ENCODE measurements at regions not wholly inside any gene's neighbourhood (a gene's known extent, or its start where the extent isn't known, plus 50 kb on each side); places are given as distances from the start of the nearest gene placed in this dataset.

DNA sequence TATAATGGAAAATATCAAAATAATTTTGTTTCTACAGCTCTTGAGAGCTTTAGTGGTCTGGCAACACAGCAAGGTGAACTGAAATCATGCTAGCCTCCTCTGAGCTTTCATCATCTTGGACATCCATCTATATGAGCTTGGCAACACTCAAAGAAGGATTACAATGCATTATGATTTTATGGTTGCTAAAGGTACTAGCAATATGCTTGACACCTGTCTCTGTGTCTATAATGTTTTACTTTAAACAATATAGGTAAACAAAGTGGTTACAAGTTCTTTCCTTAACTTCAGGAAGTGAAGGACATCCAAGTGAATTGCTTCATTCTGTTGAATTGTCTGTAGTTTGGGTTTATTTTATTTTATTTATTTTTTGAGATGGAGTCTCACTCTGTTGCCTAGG, 203.7 kb upstream of the RRP15 start (continued):
- TF ChIP-seq SMC3 (IDR thresholded peaks at IDR 0.05; ENCODE audit: borderline replicate concordance, low read length), result no peak

DNA sequence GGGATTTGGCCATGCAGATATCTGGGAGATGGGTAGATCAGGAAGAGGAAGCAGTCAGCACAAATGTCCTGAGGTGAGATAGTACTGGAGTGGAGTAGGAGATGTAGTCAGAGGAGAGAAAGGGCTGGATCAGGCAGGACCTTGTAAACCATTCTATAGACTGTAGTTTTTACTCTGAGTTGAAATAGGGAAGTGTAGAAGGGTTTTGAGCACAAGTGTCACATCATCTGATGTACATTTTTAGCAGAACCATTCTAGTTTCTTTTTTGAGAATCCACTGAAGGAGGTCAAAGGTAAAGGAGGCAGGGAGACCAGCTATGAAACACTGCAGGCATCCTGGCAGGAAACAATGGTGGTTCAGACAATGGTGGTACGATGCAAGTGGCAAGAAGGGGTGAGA, 194.6 kb upstream of the RRP15 start:
- Histone ChIP-seq H3K4me2 (ENCODE audit: control insufficient read depth, insufficient read depth) (no peak overlapping the region), H3K79me2 (ENCODE audit: control insufficient read depth, insufficient read depth, low read length) (no peaks in the 10 kb centered on the region), H3K36me3 (ENCODE audit: control insufficient read depth in 2 of 2, insufficient read depth in 2 of 2, low read length in 1 of 2) (no peaks in the 10 kb centered on the region), H3K9ac (ENCODE audit: control insufficient read depth, insufficient read depth, low read length) (no peak overlapping the region), H4K20me1 (ENCODE audit: control insufficient read depth, insufficient read depth) (no peaks in the 10 kb centered on the region), H3K27me3 (replicated peaks in 1 of 2; ENCODE audit: control insufficient read depth in 2 of 2, insufficient read depth in 2 of 2, low read length in 1 of 2) (no peaks in the 10 kb centered on the region), H2AFZ (ENCODE audit: control insufficient read depth, low read depth, low read length) (no peak overlapping the region), H3K27ac (ENCODE audit: control insufficient read depth, insufficient read depth) (no peak overlapping the region), H3K9me3 (replicated peaks; ENCODE audit: control insufficient read depth, insufficient read depth, low read length) (no peaks in the 10 kb centered on the region), H3K4me3 (no peak overlapping the region), H3K4me1 (ENCODE audit: control insufficient read depth, insufficient read depth, low read length) (no peaks in the 10 kb centered on the region)
- 50% methylated on average over 1 of the region's 1 CpG for WGBS (ENCODE audit: insufficient coverage, insufficient replicate concordance, low lambda C conversion rate, missing lambda C conversion rate)
- CTCF ChIA-PET, result no interaction called here
- FAIRE-seq (no peak), ATAC-seq (no peak), DNase-seq (ENCODE audit: low read depth, low spot score) (no peak)
- in situ Hi-C loops (cut with MboI), result no loop called here
- no TSS peak for BruUV-seq (replicated peaks)
- intact Hi-C loops (cut with micrococcal nuclease; ENCODE audit: unreplicated experiment), result no loop called here
- POLR2A ChIA-PET, result no interaction called here
- SMC1A ChIA-PET (ENCODE audit: uncharacterized antibody, unreplicated experiment), result no interaction called here
- RAD21 ChIA-PET (ENCODE audit: unreplicated experiment), result no interaction called here
- TF ChIP-seq, protein P1, sequence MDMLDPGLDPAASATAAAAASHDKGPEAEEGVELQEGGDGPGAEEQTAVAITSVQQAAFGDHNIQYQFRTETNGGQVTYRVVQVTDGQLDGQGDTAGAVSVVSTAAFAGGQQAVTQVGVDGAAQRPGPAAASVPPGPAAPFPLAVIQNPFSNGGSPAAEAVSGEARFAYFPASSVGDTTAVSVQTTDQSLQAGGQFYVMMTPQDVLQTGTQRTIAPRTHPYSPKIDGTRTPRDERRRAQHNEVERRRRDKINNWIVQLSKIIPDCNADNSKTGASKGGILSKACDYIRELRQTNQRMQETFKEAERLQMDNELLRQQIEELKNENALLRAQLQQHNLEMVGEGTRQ (IDR thresholded peaks at IDR 0.05; ENCODE audit: borderline replicate concordance, low read depth, low read length), result no peak
- TF ChIP-seq PML (IDR thresholded peaks at IDR 0.05; ENCODE audit: low read length) (no peak), LARP7 (IDR thresholded peaks at IDR 0.05) (no peak), SMC3 (IDR thresholded peaks at IDR 0.05; ENCODE audit: borderline replicate concordance, low read length) (no peak), HDAC2 (IDR thresholded peaks at IDR 0.05) (no peak), MYB (IDR thresholded peaks at IDR 0.05; ENCODE audit: borderline replicate concordance, low read depth, low read length) (no peak), CBFB (IDR thresholded peaks at IDR 0.05; ENCODE audit: low read depth) (no peak), IKZF2 (IDR thresholded peaks at IDR 0.05) (no peak)
- TF ChIP-seq, protein P2, sequence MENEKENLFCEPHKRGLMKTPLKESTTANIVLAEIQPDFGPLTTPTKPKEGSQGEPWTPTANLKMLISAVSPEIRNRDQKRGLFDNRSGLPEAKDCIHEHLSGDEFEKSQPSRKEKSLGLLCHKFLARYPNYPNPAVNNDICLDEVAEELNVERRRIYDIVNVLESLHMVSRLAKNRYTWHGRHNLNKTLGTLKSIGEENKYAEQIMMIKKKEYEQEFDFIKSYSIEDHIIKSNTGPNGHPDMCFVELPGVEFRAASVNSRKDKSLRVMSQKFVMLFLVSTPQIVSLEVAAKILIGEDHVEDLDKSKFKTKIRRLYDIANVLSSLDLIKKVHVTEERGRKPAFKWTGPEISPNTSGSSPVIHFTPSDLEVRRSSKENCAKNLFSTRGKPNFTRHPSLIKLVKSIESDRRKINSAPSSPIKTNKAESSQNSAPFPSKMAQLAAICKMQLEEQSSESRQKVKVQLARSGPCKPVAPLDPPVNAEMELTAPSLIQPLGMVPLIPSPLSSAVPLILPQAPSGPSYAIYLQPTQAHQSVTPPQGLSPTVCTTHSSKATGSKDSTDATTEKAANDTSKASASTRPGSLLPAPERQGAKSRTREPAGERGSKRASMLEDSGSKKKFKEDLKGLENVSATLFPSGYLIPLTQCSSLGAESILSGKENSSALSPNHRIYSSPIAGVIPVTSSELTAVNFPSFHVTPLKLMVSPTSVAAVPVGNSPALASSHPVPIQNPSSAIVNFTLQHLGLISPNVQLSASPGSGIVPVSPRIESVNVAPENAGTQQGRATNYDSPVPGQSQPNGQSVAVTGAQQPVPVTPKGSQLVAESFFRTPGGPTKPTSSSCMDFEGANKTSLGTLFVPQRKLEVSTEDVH (IDR thresholded peaks at IDR 0.05; ENCODE audit: low read depth, partially characterized antibody), result no peak
- TF ChIP-seq, protein P3, sequence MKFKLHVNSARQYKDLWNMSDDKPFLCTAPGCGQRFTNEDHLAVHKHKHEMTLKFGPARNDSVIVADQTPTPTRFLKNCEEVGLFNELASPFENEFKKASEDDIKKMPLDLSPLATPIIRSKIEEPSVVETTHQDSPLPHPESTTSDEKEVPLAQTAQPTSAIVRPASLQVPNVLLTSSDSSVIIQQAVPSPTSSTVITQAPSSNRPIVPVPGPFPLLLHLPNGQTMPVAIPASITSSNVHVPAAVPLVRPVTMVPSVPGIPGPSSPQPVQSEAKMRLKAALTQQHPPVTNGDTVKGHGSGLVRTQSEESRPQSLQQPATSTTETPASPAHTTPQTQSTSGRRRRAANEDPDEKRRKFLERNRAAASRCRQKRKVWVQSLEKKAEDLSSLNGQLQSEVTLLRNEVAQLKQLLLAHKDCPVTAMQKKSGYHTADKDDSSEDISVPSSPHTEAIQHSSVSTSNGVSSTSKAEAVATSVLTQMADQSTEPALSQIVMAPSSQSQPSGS (IDR thresholded peaks at IDR 0.05; ENCODE audit: low read length), result no peak
- TF ChIP-seq, protein P4, sequence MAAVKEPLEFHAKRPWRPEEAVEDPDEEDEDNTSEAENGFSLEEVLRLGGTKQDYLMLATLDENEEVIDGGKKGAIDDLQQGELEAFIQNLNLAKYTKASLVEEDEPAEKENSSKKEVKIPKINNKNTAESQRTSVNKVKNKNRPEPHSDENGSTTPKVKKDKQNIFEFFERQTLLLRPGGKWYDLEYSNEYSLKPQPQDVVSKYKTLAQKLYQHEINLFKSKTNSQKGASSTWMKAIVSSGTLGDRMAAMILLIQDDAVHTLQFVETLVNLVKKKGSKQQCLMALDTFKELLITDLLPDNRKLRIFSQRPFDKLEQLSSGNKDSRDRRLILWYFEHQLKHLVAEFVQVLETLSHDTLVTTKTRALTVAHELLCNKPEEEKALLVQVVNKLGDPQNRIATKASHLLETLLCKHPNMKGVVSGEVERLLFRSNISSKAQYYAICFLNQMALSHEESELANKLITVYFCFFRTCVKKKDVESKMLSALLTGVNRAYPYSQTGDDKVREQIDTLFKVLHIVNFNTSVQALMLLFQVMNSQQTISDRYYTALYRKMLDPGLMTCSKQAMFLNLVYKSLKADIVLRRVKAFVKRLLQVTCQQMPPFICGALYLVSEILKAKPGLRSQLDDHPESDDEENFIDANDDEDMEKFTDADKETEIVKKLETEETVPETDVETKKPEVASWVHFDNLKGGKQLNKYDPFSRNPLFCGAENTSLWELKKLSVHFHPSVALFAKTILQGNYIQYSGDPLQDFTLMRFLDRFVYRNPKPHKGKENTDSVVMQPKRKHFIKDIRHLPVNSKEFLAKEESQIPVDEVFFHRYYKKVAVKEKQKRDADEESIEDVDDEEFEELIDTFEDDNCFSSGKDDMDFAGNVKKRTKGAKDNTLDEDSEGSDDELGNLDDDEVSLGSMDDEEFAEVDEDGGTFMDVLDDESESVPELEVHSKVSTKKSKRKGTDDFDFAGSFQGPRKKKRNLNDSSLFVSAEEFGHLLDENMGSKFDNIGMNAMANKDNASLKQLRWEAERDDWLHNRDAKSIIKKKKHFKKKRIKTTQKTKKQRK (IDR thresholded peaks at IDR 0.05; ENCODE audit: low read depth, low read length), result no peak
